SK-N-MC (cell line): ENCODE measurements at regions not wholly inside any gene's neighbourhood (a gene's known extent, or its start where the extent isn't known, plus 50 kb on each side); places are given as distances from the start of the nearest gene placed in this dataset.

Experiments used
- EZH2 ChIP-seq: fragments of 200-600 bp; sonication (generic); IDR thresholded peaks from one replicate; pipeline ENCODE4 v1.6.1; 2017; ENCODE audit warnings: antibody characterized with exemption
- FOXP2 ChIP-seq: optimal IDR thresholded peaks from 2 replicates; pipeline ENCODE3; 2011; ENCODE audit warnings: mild to moderate bottlenecking, moderate library complexity; ENCODE audit not compliant: insufficient read depth; ENCODE audit errors: extremely low read length, control extremely low read depth

- TF ChIP-seq FOXP2 (no peak), EZH2 (no peak)
Observed at GRCh38 chr5:92976156-92976555, 604.9 kb downstream of the NR2F1-AS1 start.
